Thyroid gland (tissue), 4 donors: ENCODE measurements at regions not wholly inside any gene's neighbourhood (a gene's known extent, or its start where the extent isn't known, plus 50 kb on each side); places are given as distances from the start of the nearest gene placed in this dataset.

Source experiments
- CTCF ChIP-seq, 6 experiments: fragments of 200-600 bp in 3 of 6; fragments of 450-650 bp in 3 of 6; sonication (generic) in 3 of 6; IDR thresholded peaks; one replicate each; pipeline ENCODE4 v1.5.1; 2016 to 2019; ENCODE audit warnings: antibody characterized with exemption in 6 of 6, mild to moderate bottlenecking in 2 of 6, inconsistent platforms in 1 of 6, moderate library complexity in 1 of 6
- POLR2A ChIP-seq, 2 donors: fragments of 450-650 bp; IDR thresholded peaks; one replicate each; pipeline ENCODE4 v1.6.1; 2017; ENCODE audit warnings: antibody characterized with exemption in 2 of 2, mild to moderate bottlenecking in 2 of 2, moderate library complexity in 1 of 2

DNA sequence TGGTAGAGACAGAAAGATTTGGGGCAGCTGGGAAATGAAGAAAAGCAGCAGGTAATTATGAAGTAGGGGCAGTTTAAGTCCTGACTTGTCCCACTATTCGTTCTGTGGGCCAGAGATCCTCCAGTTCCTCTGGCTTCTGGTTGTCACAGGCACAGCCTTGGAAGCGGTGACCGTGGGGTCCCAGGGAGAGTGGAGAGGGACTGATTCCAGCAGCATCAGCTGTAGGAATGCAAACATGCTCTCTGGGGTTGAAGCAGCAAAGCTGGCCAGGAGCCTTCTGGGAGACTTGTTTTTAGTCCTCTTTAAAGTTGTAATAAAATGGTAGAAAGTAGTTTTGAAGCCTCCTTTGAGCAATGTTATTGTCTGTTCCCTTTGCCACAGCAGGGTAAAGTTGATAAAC, 488.0 kb downstream of the LMO4 start:
- TF ChIP-seq CTCF (IDR thresholded peaks at IDR 0.05) (no peak), POLR2A (IDR thresholded peaks at IDR 0.05) (no peak)
